GM12878 (cell line): ENCODE measurements at regions not wholly inside any gene's neighbourhood (a gene's known extent, or its start where the extent isn't known, plus 50 kb on each side); places are given as distances from the start of the nearest gene placed in this dataset.

ENCODE experiments used
- ATAC-seq: fragments of 200-7000 bp; cut with Tn5 transposase; 3 replicates; pipeline ENCODE4 v1.9.1; 2020; ENCODE audit warnings: mild to moderate bottlenecking, moderate library complexity
- BruUV-seq: library from RNA; stranded (reverse); fragments of 400-500 nt; replicated peaks from 2 replicates; lab custom pipeline; 2021; lab: Mats Ljungman, UMichigan
- CTCF ChIA-PET: fragments of 300-600 bp; sonication (Branson Sonifier 250); formaldehyde crosslinking; extraction: SDS; loops from one replicate; lab custom pipeline; 2021; ENCODE audit warnings: inconsistent platforms; lab: Yijun Ruan, JAX
- POLR2A ChIA-PET: fragments of 350-600 bp; formaldehyde crosslinking; extraction: SDS; loops from one replicate; lab custom pipeline; 2021; ENCODE audit warnings: inconsistent platforms; lab: Charles Lee
- RAD21 ChIA-PET: fragments of 300-600 bp; sonication (Branson Sonifier 250); formaldehyde crosslinking; loops from one replicate; lab custom pipeline; 2023; ENCODE audit warnings: antibody characterized with exemption; ENCODE audit not compliant: unreplicated experiment; lab: Charles Lee
- SMC1A ChIA-PET: fragments of 300-600 bp; sonication (Branson Sonifier 250); formaldehyde crosslinking; loops from one replicate; lab custom pipeline; 2023; ENCODE audit not compliant: unreplicated experiment, uncharacterized antibody; lab: Charles Lee
- DNase-seq: peaks from one replicate; pipeline ENCODE4 v3.0.0-alpha.2; 2011; ENCODE audit warnings: low read depth, low spot score
- FAIRE-seq: peaks from 3 replicates; lab custom pipeline; 2011; peaks lifted over from hg19 to GRCh38; lab: Jason Lieb, UNC
- H2AFZ ChIP-seq: 2 replicates; pipeline ENCODE4 v1.6.0; 2011; ENCODE audit warnings: low read depth, low read length, control low read depth; ENCODE audit not compliant: control insufficient read depth
- H3K27ac ChIP-seq: 2 replicates; pipeline ENCODE4 v1.5.1; 2011; ENCODE audit warnings: control low read depth; ENCODE audit not compliant: control insufficient read depth, insufficient read depth
- H3K27me3 ChIP-seq, 2 experiments: replicated peaks in 1 of 2; 2 replicates each; pipeline versions ENCODE4 v1.6.0 to v1.6.1; 2011; ENCODE audit warnings: low read length in 1 of 2; ENCODE audit not compliant: control insufficient read depth in 2 of 2, insufficient read depth in 2 of 2
- H3K36me3 ChIP-seq, 2 experiments: 2 replicates each; pipeline ENCODE4 v1.5.1; 2011; ENCODE audit warnings: low read length in 1 of 2; ENCODE audit not compliant: control insufficient read depth in 2 of 2, insufficient read depth in 2 of 2
- H3K4me1 ChIP-seq: 2 replicates; pipeline ENCODE4 v1.6.1; 2011; ENCODE audit warnings: mild to moderate bottlenecking, low read length, moderate library complexity, mixed read lengths; ENCODE audit not compliant: control insufficient read depth, insufficient read depth
- H3K4me2 ChIP-seq: 2 replicates; pipeline ENCODE4 v1.6.0; 2011; ENCODE audit warnings: control low read depth; ENCODE audit not compliant: control insufficient read depth, insufficient read depth
- H3K4me3 ChIP-seq: fragments of 200-600 bp; sonication (generic); 2 replicates; pipeline ENCODE4 v1.5.1; 2016
- H3K79me2 ChIP-seq: 2 replicates; pipeline ENCODE4 v1.6.0; 2011; ENCODE audit warnings: low read length; ENCODE audit not compliant: control insufficient read depth, insufficient read depth
- H3K9ac ChIP-seq: 2 replicates; pipeline ENCODE4 v1.8.0; 2011; ENCODE audit warnings: low read length, control low read depth, mixed read lengths; ENCODE audit not compliant: control insufficient read depth, insufficient read depth
- H3K9me3 ChIP-seq: replicated peaks from 3 replicates; pipeline ENCODE4 v1.5.1; 2011; ENCODE audit warnings: mild to moderate bottlenecking, low read length; ENCODE audit not compliant: control insufficient read depth, insufficient read depth
- H4K20me1 ChIP-seq: 2 replicates; pipeline ENCODE4 v1.6.0; 2011; ENCODE audit not compliant: control insufficient read depth, insufficient read depth
- BCL11A ChIP-seq: IDR thresholded peaks from 2 replicates; pipeline ENCODE4 v1.6.1; 2011; ENCODE audit warnings: low read depth, low read length
- IRF3 ChIP-seq: fragments of 450-650 bp; IDR thresholded peaks from 2 replicates; pipeline ENCODE4 v1.6.1; 2014; ENCODE audit warnings: mild to moderate bottlenecking
- NRF1 ChIP-seq: conservative IDR thresholded peaks from 2 replicates; pipeline ENCODE4 v1.6.1; 2011; ENCODE audit warnings: mild to moderate bottlenecking, low read depth, low read length, improper control_type of control experiment
- PBX3 ChIP-seq: IDR thresholded peaks from 2 replicates; pipeline ENCODE4 v1.6.1; 2011; ENCODE audit warnings: mild to moderate bottlenecking, low read depth, low read length, moderate library complexity; ENCODE audit not compliant: insufficient replicate concordance
- RAD51 ChIP-seq: fragments of 450-650 bp; IDR thresholded peaks from 2 replicates; pipeline ENCODE4 v1.6.1; 2016; ENCODE audit warnings: moderate library complexity, mild to moderate bottlenecking, inconsistent platforms
- USF1 ChIP-seq: IDR thresholded peaks from 2 replicates; pipeline ENCODE4 v1.6.1; 2011; ENCODE audit warnings: borderline replicate concordance, low read depth, mild to moderate bottlenecking, moderate library complexity, mixed read lengths, low read length; ENCODE audit not compliant: insufficient read depth; ENCODE audit errors: extremely low read length
- YY1 ChIP-seq: IDR thresholded peaks from 2 replicates; pipeline ENCODE4 v1.6.1; 2011; ENCODE audit warnings: low read depth, mild to moderate bottlenecking, low read length
- in situ Hi-C: fragments of 300-500 bp; cut with MboI; formaldehyde crosslinking; loops from 9 replicates; pipeline ENCODE4 v1.14.3; 2018; ENCODE audit warnings: mixed read lengths
- intact Hi-C: fragments of 100-400 bp; cut with micrococcal nuclease; formaldehyde crosslinking; loops from one replicate; pipeline ENCODE4 v1.14.2; 2022; ENCODE audit not compliant: unreplicated experiment

- ChIA-PET CTCF (interaction anchor here (0.8 to 1.7 kb wide), 4 partner anchors 9 to 382 kb away, joined by 3 to 7 read pairs (median 3); partner anchors contain the start of gene RAP2C), RAD21 (no interaction called here), POLR2A (interaction anchor here (1.1 kb wide), 1 partner anchor 9 kb away, joined by 3 read pairs; no protein-coding TSS in a partner anchor), SMC1A (interaction anchor here (1.3 to 1.5 kb wide), 3 partner anchors 10 to 16 kb away, joined by 3 read pairs; no protein-coding TSS in a partner anchor)
- Histone ChIP-seq H3K4me2 (no peak overlapping the region), H4K20me1 (no peaks in the 10 kb centered on the region), H3K4me3 (no peak overlapping the region), H3K4me1 (no peaks in the 10 kb centered on the region), H3K36me3 (no peaks in the 10 kb centered on the region), H3K9me3 (no peaks in the 10 kb centered on the region), H3K27me3 (no peaks in the 10 kb centered on the region), H3K27ac (no peak overlapping the region), H3K9ac (no peak overlapping the region), H3K79me2 (no peaks in the 10 kb centered on the region), H2AFZ (no peak overlapping the region)
- FAIRE-seq = no peak
- no peak for ATAC-seq
- DNase-seq = no peak
- in situ Hi-C loops (no loop called here), intact Hi-C loops (no loop called here)
- BruUV-seq = no TSS peak
- no peak for TF ChIP-seq IRF3
- no peak for TF ChIP-seq NRF1
- TF ChIP-seq BCL11A = no peak
- no peak for TF ChIP-seq PBX3
- TF ChIP-seq YY1 = no peak
- TF ChIP-seq USF1 = no peak
- no peak for TF ChIP-seq RAD51
Observed at GRCh38 chrX:131837325-131837724, 185.8 kb upstream of the STK26 start.
